ENCODE measurements at regions not wholly inside any gene's neighbourhood (a gene's known extent, or its start where the extent isn't known, plus 50 kb on each side); places are given as distances from the start of the nearest gene placed in this dataset.
A peak's percentile ranks its signal among the peaks of the same experiment; 100 is the strongest.

DNA sequence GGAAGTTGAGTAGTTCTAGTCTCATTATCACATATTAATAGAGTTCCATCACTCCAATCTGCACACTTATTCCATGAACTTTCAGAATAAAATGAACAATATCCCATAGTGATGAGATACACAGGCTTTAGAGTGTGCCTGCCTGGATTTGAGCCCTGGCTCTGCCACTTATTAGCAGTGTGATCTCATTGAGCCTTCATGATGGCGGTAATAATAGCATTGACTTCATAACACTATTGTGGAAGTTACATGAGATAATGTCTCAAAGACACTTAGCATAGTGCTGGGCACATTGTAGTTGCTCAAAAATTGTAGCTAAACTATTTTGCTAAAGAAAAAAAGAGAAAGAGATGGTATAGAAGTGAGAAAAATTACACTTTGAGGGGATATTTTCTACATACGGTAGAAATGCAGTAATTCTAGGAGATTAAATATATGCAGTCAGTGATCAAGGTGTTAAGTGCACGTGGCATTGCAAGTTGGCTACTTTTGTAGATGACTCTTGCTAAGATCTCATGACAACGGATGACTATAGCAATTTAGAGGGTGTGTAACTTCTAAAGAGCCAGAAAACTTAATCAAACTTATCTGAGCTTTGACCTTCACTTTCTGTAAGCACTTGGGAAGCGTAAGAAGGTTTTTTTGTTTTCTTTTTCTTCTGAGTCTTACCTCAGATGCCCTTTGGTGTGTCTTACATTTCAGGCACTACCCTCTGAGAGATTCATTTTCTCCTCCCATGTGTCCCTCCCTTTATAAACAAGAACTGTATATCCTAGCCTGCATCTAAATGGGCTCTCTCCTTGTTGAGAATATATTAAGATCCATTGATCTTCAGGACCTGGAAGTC, 380.6 kb upstream of the NR3C2 start:
- TF ChIP-seq, protein P1, sequence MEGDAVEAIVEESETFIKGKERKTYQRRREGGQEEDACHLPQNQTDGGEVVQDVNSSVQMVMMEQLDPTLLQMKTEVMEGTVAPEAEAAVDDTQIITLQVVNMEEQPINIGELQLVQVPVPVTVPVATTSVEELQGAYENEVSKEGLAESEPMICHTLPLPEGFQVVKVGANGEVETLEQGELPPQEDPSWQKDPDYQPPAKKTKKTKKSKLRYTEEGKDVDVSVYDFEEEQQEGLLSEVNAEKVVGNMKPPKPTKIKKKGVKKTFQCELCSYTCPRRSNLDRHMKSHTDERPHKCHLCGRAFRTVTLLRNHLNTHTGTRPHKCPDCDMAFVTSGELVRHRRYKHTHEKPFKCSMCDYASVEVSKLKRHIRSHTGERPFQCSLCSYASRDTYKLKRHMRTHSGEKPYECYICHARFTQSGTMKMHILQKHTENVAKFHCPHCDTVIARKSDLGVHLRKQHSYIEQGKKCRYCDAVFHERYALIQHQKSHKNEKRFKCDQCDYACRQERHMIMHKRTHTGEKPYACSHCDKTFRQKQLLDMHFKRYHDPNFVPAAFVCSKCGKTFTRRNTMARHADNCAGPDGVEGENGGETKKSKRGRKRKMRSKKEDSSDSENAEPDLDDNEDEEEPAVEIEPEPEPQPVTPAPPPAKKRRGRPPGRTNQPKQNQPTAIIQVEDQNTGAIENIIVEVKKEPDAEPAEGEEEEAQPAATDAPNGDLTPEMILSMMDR (IDR thresholded peaks at IDR 0.05) = no peak

DNA sequence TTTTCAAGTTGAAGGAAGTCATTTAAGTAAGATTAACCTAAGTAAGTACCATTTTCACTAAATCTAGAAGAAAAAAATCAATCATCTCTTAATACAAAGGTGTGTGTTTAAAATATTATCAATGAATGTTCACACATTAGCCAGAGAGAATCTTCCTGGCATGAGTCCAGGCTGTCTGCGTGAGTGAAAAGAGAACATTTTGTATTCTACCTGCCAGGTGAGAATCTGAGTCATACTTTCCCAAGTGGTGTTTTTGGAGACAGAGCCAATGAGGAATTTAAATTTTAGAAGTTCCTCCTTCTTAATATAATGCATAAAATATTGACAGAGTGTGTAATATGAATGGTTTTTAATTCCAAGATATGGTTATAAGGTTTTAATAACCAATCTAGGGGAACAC, 371.8 kb upstream of the NR3C2 start:
- ATAC-seq (peak; percentile 43), DNase-seq (no peak)
- no peaks in the 10 kb centered on the region for H3K4me1 ChIP-seq
- H3K27me3 ChIP-seq = no peaks in the 10 kb centered on the region
- TF ChIP-seq, protein P1 (IDR thresholded peaks at IDR 0.05) = no peak
- H3K36me3 ChIP-seq = no peaks in the 10 kb centered on the region
- H3K4me3 ChIP-seq = no peak overlapping the region
- H3K9me3 ChIP-seq = peaks cover 0 to 2% of the 10 kb centered on the region in 2 donors
- peak overlapping the region in 1 of 2 donors; percentile 19 for H3K27ac ChIP-seq
- intact Hi-C loops (cut with DNase I) = no loop called here

More for the DNA sequence above, 380.6 kb upstream of the NR3C2 start:
- Histone ChIP-seq H3K36me3 (no peaks in the 10 kb centered on the region), H3K27me3 (no peaks in the 10 kb centered on the region), H3K9me3 (no peaks in the 10 kb centered on the region), H3K27ac (no peak overlapping the region), H3K4me1 (no peaks in the 10 kb centered on the region), H3K4me3 (no peak overlapping the region)
- no peak for ATAC-seq
- intact Hi-C loops (cut with DNase I) = no loop called here
- DNase-seq = no peak

DNA sequence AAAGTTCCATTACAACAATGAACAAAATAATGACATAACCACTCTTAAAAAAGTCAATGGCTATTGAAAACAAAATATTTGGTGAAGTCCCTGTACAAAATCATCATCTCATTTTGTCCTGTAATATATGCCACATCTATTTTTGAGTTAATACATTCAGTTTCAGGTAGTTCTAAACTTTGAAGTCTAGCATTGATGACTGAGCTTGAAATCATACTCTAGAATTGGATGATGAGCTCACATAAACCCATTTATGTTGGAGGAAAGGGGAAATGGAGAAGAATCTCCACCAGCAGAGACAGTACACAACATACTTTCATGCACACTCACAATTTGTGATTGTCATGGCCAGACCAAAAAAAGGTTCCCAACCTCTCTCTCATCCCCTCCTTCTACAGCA, 371.1 kb upstream of the NR3C2 start:
- ATAC-seq (no peak), DNase-seq (no peak)
- no peak overlapping the region for H3K27ac ChIP-seq
- peaks cover 0 to 2% of the 10 kb centered on the region in 2 donors for H3K9me3 ChIP-seq
- intact Hi-C loops (cut with DNase I) = no loop called here
- H3K4me3 ChIP-seq = no peak overlapping the region
- H3K4me1 ChIP-seq = no peaks in the 10 kb centered on the region
- TF ChIP-seq, protein P1 (IDR thresholded peaks at IDR 0.05) = no peak
- no peaks in the 10 kb centered on the region for H3K36me3 ChIP-seq
- H3K27me3 ChIP-seq = no peaks in the 10 kb centered on the region

DNA sequence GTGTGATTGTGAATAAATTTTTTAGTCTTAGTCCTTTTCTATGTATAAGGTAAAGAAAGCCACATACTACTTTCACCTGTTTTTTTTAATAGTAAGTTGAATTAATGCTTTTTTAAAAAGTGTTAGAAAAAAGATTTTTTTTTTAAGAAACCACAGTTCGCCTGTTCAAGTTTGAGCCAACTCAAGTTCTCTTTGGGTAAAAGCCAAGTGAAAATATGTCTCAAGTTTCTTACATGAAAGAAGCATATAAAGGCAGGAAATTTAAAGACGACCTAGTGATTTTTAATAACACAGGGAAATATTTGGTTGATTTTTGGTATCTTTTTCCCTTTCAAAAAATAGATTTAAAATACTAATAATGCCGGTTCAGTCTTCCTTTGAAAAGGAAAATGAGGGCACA, 369.9 kb upstream of the NR3C2 start:
- Histone ChIP-seq H3K27me3 (no peaks in the 10 kb centered on the region), H3K36me3 (no peaks in the 10 kb centered on the region), H3K4me3 (no peak overlapping the region), H3K27ac (no peak overlapping the region), H3K9me3 (no peaks in the 10 kb centered on the region), H3K4me1 (no peaks in the 10 kb centered on the region)
- intact Hi-C loops (cut with DNase I) = no loop called here
- TF ChIP-seq, protein P1 (IDR thresholded peaks at IDR 0.05) = no peak
- ATAC-seq (no peak), DNase-seq (peak in 1 of 4 donors; percentile 44)

DNA sequence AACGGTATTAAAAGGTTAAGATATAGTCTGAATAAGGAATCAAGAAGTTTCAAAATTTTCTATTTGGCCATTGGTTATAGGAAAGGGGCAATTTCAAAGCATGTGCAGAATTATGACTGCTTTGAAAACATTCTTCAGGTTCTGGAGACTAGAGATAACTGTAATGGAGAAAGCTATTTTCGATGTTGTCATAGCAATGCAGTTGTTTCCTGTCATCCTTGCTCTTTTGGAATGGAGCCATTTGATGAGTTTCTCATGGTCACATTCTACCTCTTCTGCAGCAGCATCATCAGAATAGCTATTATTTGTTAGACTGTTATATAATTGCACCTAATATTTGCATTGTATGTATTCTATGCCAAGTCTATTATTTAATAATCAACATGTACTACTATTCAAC, 368.2 kb upstream of the NR3C2 start:
- ATAC-seq = no peak
- Histone ChIP-seq H3K9me3 (peaks cover 0 to 5% of the 10 kb centered on the region in 2 donors), H3K27me3 (no peaks in the 10 kb centered on the region), H3K4me3 (no peak overlapping the region), H3K36me3 (no peaks in the 10 kb centered on the region), H3K4me1 (no peaks in the 10 kb centered on the region), H3K27ac (no peak overlapping the region)
- DNase-seq = no peak
- intact Hi-C loops (cut with DNase I) = no loop called here
- TF ChIP-seq, protein P1 (IDR thresholded peaks at IDR 0.05) = no peak
